Neural crest cell (in vitro differentiated cells): ENCODE measurements at regions not wholly inside any gene's neighbourhood (a gene's known extent, or its start where the extent isn't known, plus 50 kb on each side); places are given as distances from the start of the nearest gene placed in this dataset.

Experiments used
- DNase-seq: peaks from one replicate; pipeline ENCODE4 v3.0.0; 2021; ENCODE audit warnings: low read depth, mixed read lengths, low spot score
- H3K27ac Mint-ChIP-seq: one replicate; pipeline ENCODE4 v1.8.0; 2021; ENCODE audit warnings: mild to moderate bottlenecking, mixed read lengths; ENCODE audit not compliant: unreplicated experiment
- H3K27me3 Mint-ChIP-seq: 2 replicates; pipeline ENCODE4 v1.8.0; 2021; ENCODE audit warnings: low read depth, mild to moderate bottlenecking, mixed read lengths
- H3K36me3 Mint-ChIP-seq: 2 replicates; pipeline ENCODE4 v1.8.0; 2021; ENCODE audit warnings: low read depth, mild to moderate bottlenecking, mixed read lengths
- H3K4me1 Mint-ChIP-seq: 2 replicates; pipeline ENCODE4 v1.8.0; 2021; ENCODE audit warnings: mixed read lengths
- H3K4me3 Mint-ChIP-seq: one replicate; pipeline ENCODE4 v1.8.0; 2021; ENCODE audit warnings: mild to moderate bottlenecking, mixed read lengths
- H3K9me3 Mint-ChIP-seq: 2 replicates; pipeline ENCODE4 v1.8.0; 2021; ENCODE audit warnings: mixed read lengths
- CTCF ChIP-seq: fragments of 200-600 bp; sonication (generic); conservative IDR thresholded peaks from 2 replicates; pipeline ENCODE4 v1.5.0; 2021; ENCODE audit warnings: antibody characterized with exemption, mild to moderate bottlenecking

- Mint-ChIP-seq H3K4me1 (peaks cover 11% of the 10 kb centered on the region), H3K9me3 (peaks cover 14% of the 10 kb centered on the region), H3K27me3 (no peaks in the 10 kb centered on the region), H3K4me3 (no peak overlapping the region), H3K27ac (no peak overlapping the region), H3K36me3 (peaks cover 2% of the 10 kb centered on the region)
- DNase-seq = no peak
- no peak for TF ChIP-seq CTCF
Observed at GRCh38 chr21:38077569-38077968, 161.3 kb upstream of the KCNJ6 start.

DNA sequence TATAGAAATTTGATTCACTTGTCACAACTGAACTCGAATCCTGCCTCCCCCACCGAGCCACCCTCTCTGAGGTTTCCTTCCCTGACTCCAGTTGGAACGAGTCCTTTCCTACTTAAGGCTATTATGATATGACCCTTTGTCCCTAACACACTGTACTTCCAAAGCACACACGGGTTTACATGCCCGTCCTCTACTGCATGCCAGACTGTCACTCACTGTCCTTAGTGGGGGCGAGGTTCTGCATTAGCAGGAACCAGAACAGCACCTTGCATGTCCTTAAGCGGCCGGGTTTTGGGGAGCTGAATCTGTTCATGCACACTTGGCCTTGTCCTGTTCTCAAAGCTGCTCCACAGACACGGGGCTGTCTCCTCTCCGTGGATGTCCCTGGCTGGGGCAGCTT is 164.6 kb upstream of the KCNJ6 start:
- no peak for TF ChIP-seq CTCF
- H3K27ac Mint-ChIP-seq = no peak overlapping the region
- no peak overlapping the region for H3K4me3 Mint-ChIP-seq
- no peaks in the 10 kb centered on the region for H3K27me3 Mint-ChIP-seq
- H3K4me1 Mint-ChIP-seq = peaks cover 27% of the 10 kb centered on the region
- DNase-seq = no peak
- H3K36me3 Mint-ChIP-seq = no peaks in the 10 kb centered on the region
- no peaks in the 10 kb centered on the region for H3K9me3 Mint-ChIP-seq

DNA sequence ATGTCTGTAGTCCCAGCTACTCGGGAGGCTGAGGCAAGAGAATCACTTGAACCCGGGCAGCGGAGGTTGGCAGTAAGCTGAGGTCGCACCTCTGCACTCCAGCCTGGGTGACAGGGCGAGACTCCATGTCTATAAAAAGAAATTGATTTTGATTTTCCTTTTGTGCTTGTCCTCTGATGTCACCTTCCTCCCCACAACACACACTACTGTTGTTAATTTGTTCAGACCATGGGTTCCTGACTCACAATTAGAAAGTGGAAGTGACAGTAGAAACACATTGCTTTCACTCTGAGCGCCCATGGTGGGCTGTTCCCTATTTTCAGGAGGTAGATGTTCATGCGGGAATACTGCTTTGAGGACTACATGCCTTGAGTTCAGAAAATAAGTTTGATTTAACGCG is 165.5 kb upstream of the KCNJ6 start:
- no peaks in the 10 kb centered on the region for H3K27me3 Mint-ChIP-seq
- peaks cover 27% of the 10 kb centered on the region for H3K4me1 Mint-ChIP-seq
- H3K36me3 Mint-ChIP-seq = no peaks in the 10 kb centered on the region
- no peak for DNase-seq
- TF ChIP-seq CTCF = no peak
- H3K4me3 Mint-ChIP-seq = no peak overlapping the region
- H3K9me3 Mint-ChIP-seq = no peaks in the 10 kb centered on the region
- H3K27ac Mint-ChIP-seq = no peak overlapping the region

DNA sequence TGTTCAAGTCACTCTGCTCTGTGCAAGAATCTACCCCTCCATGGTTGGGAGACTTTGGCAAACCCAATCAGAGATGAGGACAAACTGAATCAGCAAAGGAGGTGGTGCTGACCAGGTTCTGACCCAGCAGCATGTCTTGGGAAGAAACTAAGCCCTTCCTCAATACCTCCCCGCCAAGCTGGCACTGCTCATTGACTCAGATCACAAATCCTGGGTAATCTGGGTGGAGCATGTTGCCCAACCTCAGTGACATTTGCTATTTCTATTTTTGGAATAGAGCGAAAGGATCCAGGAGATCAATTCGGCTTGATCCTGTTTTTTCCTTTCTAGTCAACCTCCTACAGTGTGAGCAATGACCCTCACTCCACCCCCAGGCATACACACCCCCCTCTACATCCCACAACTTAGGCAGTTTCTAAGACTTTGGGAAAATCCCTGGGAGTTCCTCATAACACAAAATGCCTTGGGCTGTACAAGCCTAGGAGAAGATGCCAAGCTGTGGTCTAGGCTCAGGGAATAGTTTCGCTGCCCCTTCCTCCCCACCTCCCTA is 166.8 kb upstream of the KCNJ6 start:
- H3K4me3 Mint-ChIP-seq = no peak overlapping the region
- H3K27ac Mint-ChIP-seq = no peak overlapping the region
- TF ChIP-seq CTCF = no peak
- DNase-seq = no peak
- peaks cover 22% of the 10 kb centered on the region for H3K4me1 Mint-ChIP-seq
- H3K27me3 Mint-ChIP-seq = no peaks in the 10 kb centered on the region
- no peaks in the 10 kb centered on the region for H3K36me3 Mint-ChIP-seq
- H3K9me3 Mint-ChIP-seq = no peaks in the 10 kb centered on the region

DNA sequence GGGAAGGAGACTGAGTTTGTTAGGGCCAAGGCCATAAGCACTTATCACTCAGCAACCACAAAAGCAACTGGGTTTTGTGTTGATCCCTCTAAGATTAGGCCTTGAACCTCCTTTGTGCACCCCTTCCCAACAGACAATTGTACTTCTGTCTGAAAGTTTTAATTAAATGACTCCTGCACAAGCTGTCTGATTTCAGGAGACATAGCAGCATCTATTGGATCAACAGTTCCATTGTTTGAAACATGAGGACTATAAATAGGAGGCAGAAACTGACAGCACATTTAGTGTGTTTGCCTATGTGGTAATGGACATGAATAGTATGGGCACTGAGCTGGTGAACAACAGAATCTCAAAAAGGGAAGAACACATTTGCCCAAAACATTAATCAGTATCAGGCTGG is 167.3 kb upstream of the KCNJ6 start:
- H3K9me3 Mint-ChIP-seq = no peaks in the 10 kb centered on the region
- peaks cover 19% of the 10 kb centered on the region for H3K4me1 Mint-ChIP-seq
- H3K4me3 Mint-ChIP-seq = no peak overlapping the region
- no peaks in the 10 kb centered on the region for H3K36me3 Mint-ChIP-seq
- H3K27ac Mint-ChIP-seq = no peak overlapping the region
- TF ChIP-seq CTCF = no peak
- no peak for DNase-seq
- H3K27me3 Mint-ChIP-seq = no peaks in the 10 kb centered on the region

DNA sequence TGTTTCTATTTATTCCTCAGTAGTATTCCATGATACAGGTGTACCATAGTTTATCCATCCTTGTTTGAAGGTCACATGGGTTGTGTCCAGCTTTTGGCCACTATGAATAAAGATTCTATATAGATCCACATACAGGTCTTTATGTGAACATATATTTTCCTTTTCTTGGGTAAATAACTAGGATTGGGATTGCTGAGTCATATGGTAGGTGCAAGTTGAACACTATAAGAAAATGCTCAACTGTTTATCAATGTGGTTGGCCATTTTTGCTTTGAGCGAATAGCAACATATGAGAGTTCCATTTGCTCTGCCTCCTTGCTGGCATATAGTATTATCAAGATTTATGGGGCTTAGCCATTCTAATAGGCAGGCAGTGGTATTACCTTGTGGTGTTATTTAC is 170.2 kb upstream of the KCNJ15 start:
- H3K9me3 Mint-ChIP-seq = no peaks in the 10 kb centered on the region
- no peak for TF ChIP-seq CTCF
- no peak overlapping the region for H3K27ac Mint-ChIP-seq
- no peaks in the 10 kb centered on the region for H3K36me3 Mint-ChIP-seq
- no peak for DNase-seq
- no peak overlapping the region for H3K4me3 Mint-ChIP-seq
- H3K27me3 Mint-ChIP-seq = no peaks in the 10 kb centered on the region
- H3K4me1 Mint-ChIP-seq = peaks cover 19% of the 10 kb centered on the region
